H1 (cell line): ENCODE measurements at regions not wholly inside any gene's neighbourhood (a gene's known extent, or its start where the extent isn't known, plus 50 kb on each side); places are given as distances from the start of the nearest gene placed in this dataset.
A peak's percentile ranks its signal among the peaks of the same experiment; 100 is the strongest.

Experiments used
- CTCF ChIA-PET: fragments of 300-600 bp; sonication (Branson Sonifier 250); formaldehyde crosslinking; loops from one replicate; lab custom pipeline; 2021; ENCODE audit not compliant: partially characterized antibody; lab: Charles Lee
- POLR2A ChIA-PET: fragments of 300-600 bp; sonication (Branson Sonifier 250); formaldehyde crosslinking; loops from one replicate; lab custom pipeline; 2021; ENCODE audit warnings: inconsistent platforms; ENCODE audit not compliant: partially characterized antibody; lab: Charles Lee
- DNase-seq, 2 experiments: peaks; one replicate each; pipeline versions ENCODE4 v3.0.0 to v3.0.0-alpha.2; 2010 to 2022; ENCODE audit warnings: low spot score in 2 of 2, low read depth in 1 of 2, mixed read lengths in 1 of 2
- FAIRE-seq: peaks from 2 replicates; lab custom pipeline; 2011; peaks lifted over from hg19 to GRCh38; lab: Jason Lieb, UNC
- H2AFZ ChIP-seq: 2 replicates; pipeline ENCODE4 v1.8.1; 2012; ENCODE audit warnings: low read length, inconsistent platforms
- H2AK5ac ChIP-seq: 2 replicates; pipeline ENCODE4 v1.6.1; 2013; ENCODE audit warnings: low read depth, low read length
- H2BK120ac ChIP-seq: replicated peaks from 2 replicates; pipeline ENCODE3; 2013; ENCODE audit warnings: low read depth, low read length, inconsistent platforms
- H2BK12ac ChIP-seq: 2 replicates; pipeline ENCODE4 v1.6.1; 2013; ENCODE audit warnings: low read depth, low read length
- H2BK15ac ChIP-seq: 2 replicates; pipeline ENCODE4 v1.6.1; 2013; ENCODE audit warnings: low read length
- H2BK20ac ChIP-seq: 2 replicates; pipeline ENCODE4 v1.6.1; 2013; ENCODE audit warnings: low read length
- H2BK5ac ChIP-seq: 2 replicates; pipeline ENCODE4 v1.6.1; 2013; ENCODE audit warnings: low read depth, low read length
- H3K14ac ChIP-seq: 2 replicates; pipeline ENCODE4 v1.6.1; 2013; ENCODE audit warnings: inconsistent platforms; ENCODE audit not compliant: insufficient read length
- H3K18ac ChIP-seq: 2 replicates; pipeline ENCODE4 v1.6.1; 2013; ENCODE audit warnings: low read length; ENCODE audit errors: extremely low read depth
- H3K23ac ChIP-seq: 2 replicates; pipeline ENCODE4 v1.6.1; 2013; ENCODE audit warnings: inconsistent platforms; ENCODE audit not compliant: insufficient read length
- H3K23me2 ChIP-seq: 2 replicates; pipeline ENCODE4 v1.6.1; 2013; ENCODE audit warnings: low read depth, low read length
- H3K27ac ChIP-seq: 2 replicates; pipeline ENCODE4 v1.6.1; 2011; ENCODE audit warnings: low read depth, low read length, inconsistent platforms
- H3K27me3 ChIP-seq, 4 experiments: replicated peaks in 1 of 4; 1 replicate in 1 of 4; 2 replicates in 3 of 4; pipeline versions ENCODE4 v1.6.1 to v1.8.1; 2011 to 2013; ENCODE audit warnings: low read length in 3 of 4, mild to moderate bottlenecking in 3 of 4, inconsistent platforms in 2 of 4, mixed read lengths in 2 of 4, moderate library complexity in 1 of 4; ENCODE audit not compliant: control insufficient read depth in 3 of 4, insufficient read depth in 3 of 4; ENCODE audit errors: extremely low read depth in 1 of 4
- H3K36me3 ChIP-seq, 4 experiments: 2 replicates each; pipeline versions ENCODE4 v1.6.1 to v1.8.1; 2011 to 2013; ENCODE audit warnings: mild to moderate bottlenecking in 4 of 4, low read length in 3 of 4, moderate library complexity in 2 of 4, control low read depth in 1 of 4, inconsistent platforms in 1 of 4; ENCODE audit not compliant: insufficient read depth in 4 of 4, control insufficient read depth in 2 of 4
- H3K4ac ChIP-seq: replicated peaks from 2 replicates; pipeline ENCODE3; 2013; ENCODE audit warnings: low read length, low read depth, mixed read lengths, inconsistent platforms; ENCODE audit not compliant: insufficient read length
- H3K4me1 ChIP-seq, 4 experiments: replicated peaks in 1 of 4; 1 replicate in 1 of 4; 2 replicates in 3 of 4; pipeline versions ENCODE4 v1.6.1 to v1.8.1; 2011 to 2013; ENCODE audit warnings: low read length in 3 of 4, inconsistent platforms in 2 of 4, mixed read lengths in 1 of 4; ENCODE audit not compliant: insufficient read depth in 4 of 4, control insufficient read depth in 3 of 4
- H3K4me2 ChIP-seq, 2 experiments: 2 replicates each; pipeline versions ENCODE4 v1.6.1 to v1.8.1; 2011 to 2013; ENCODE audit warnings: low read depth in 2 of 2, low read length in 2 of 2, control low read depth in 1 of 2, inconsistent platforms in 1 of 2, mild to moderate bottlenecking in 1 of 2; ENCODE audit not compliant: insufficient read depth in 1 of 2
- H3K4me3 ChIP-seq, 4 experiments: fragments of 200-600, 300-600 bp in 1 of 4; sonication (generic), shearing (Covaris generic), sonication (Bioruptor Twin) in 1 of 4; 2 replicates each; pipeline versions ENCODE4 v1.5.1 to v1.8.1; 2011 to 2016; ENCODE audit warnings: low read length in 4 of 4, low read depth in 3 of 4, control low read depth in 2 of 4, inconsistent platforms in 2 of 4, mild to moderate bottlenecking in 2 of 4, mixed read lengths in 1 of 4, moderate library complexity in 1 of 4; ENCODE audit not compliant: insufficient read depth in 2 of 4; ENCODE audit errors: extremely low read depth in 1 of 4
- H3K56ac ChIP-seq: replicated peaks from 2 replicates; pipeline ENCODE3; 2013; ENCODE audit warnings: low read depth, mild to moderate bottlenecking, mixed read lengths, low read length, inconsistent platforms; ENCODE audit not compliant: insufficient read length
- H3K79me1 ChIP-seq: 2 replicates; pipeline ENCODE4 v1.6.1; 2013; ENCODE audit warnings: low read depth, low read length, control low read depth
- H3K79me2 ChIP-seq, 2 experiments: 2 replicates each; pipeline versions ENCODE4 v1.6.1 to v1.8.1; 2012 to 2013; ENCODE audit warnings: low read length in 2 of 2, mild to moderate bottlenecking in 2 of 2, inconsistent platforms in 1 of 2; ENCODE audit not compliant: insufficient read depth in 2 of 2, control insufficient read depth in 1 of 2
- H3K9ac ChIP-seq, 4 experiments: replicated peaks in 1 of 4; 1 replicate in 1 of 4; 2 replicates in 3 of 4; pipeline versions ENCODE4 v1.6.1 to v1.8.1; 2011 to 2013; ENCODE audit warnings: low read depth in 3 of 4, low read length in 3 of 4, control low read depth in 2 of 4, mild to moderate bottlenecking in 2 of 4, moderate library complexity in 2 of 4, inconsistent platforms in 1 of 4; ENCODE audit errors: extremely low read depth in 1 of 4
- H3K9me3 ChIP-seq, 2 experiments: 2 replicates each; pipeline versions ENCODE4 v1.6.1 to v1.8.1; 2012 to 2013; ENCODE audit warnings: mild to moderate bottlenecking in 2 of 2, moderate library complexity in 2 of 2, control low read depth in 1 of 2, inconsistent platforms in 1 of 2, low read depth in 1 of 2, low read length in 1 of 2, mixed read lengths in 1 of 2; ENCODE audit not compliant: insufficient read depth in 2 of 2
- H4K20me1 ChIP-seq, 2 experiments: replicated peaks in 1 of 2; 2 replicates each; pipeline versions ENCODE3 to v1.8.1; 2011 to 2013; ENCODE audit warnings: inconsistent platforms in 2 of 2, low read length in 2 of 2, mild to moderate bottlenecking in 1 of 2; ENCODE audit not compliant: insufficient read depth in 2 of 2, control insufficient read depth in 1 of 2
- H4K5ac ChIP-seq: 2 replicates; pipeline ENCODE4 v1.6.1; 2013; ENCODE audit warnings: low read length, low read depth, mixed read lengths, inconsistent platforms; ENCODE audit not compliant: insufficient read length
- H4K8ac ChIP-seq: 2 replicates; pipeline ENCODE4 v1.8.0; 2013; ENCODE audit warnings: mild to moderate bottlenecking, moderate library complexity, low read length, inconsistent platforms; ENCODE audit not compliant: insufficient read depth; ENCODE audit errors: extremely low read depth
- H4K91ac ChIP-seq: replicated peaks from 2 replicates; pipeline ENCODE3; 2013; ENCODE audit warnings: low read length, mixed read lengths, inconsistent platforms; ENCODE audit not compliant: insufficient read length
- CBX8 ChIP-seq: fragments of 300-800, 300-1000 bp; sonication (generic); IDR thresholded peaks from 2 replicates; pipeline ENCODE4 v1.7.1; 2016; ENCODE audit warnings: low read depth, low read length, borderline replicate concordance
- FOSL1 ChIP-seq: IDR thresholded peaks from 2 replicates; pipeline ENCODE4 v1.6.1; 2011; ENCODE audit warnings: mild to moderate bottlenecking, low read depth, low read length, moderate library complexity; ENCODE audit not compliant: insufficient read depth
- MAFK ChIP-seq: IDR thresholded peaks from 2 replicates; pipeline ENCODE4 v1.6.1; 2012; ENCODE audit warnings: low read depth, mild to moderate bottlenecking, improper control_type of control experiment, low read length
- RAD21 ChIP-seq, 2 experiments: IDR thresholded peaks in 1 of 2; conservative IDR thresholded peaks in 1 of 2; 2 replicates each; pipeline ENCODE4 v1.6.1; 2011; ENCODE audit warnings: low read depth in 2 of 2, low read length in 2 of 2, improper control_type of control experiment in 1 of 2, inconsistent platforms in 1 of 2, mild to moderate bottlenecking in 1 of 2, moderate library complexity in 1 of 2
- RFX5 ChIP-seq: IDR thresholded peaks from 2 replicates; pipeline ENCODE4 v1.6.1; 2011; ENCODE audit warnings: low read depth, low read length, improper control_type of control experiment, borderline replicate concordance
- WGBS, 2 experiments: shearing (Covaris generic) in 1 of 2; methylation state at CpG; one replicate each; pipeline versions ENCODE4 v1.1.6 to v1.1.7; 2013 to 2015; ENCODE audit warnings: low lambda C conversion rate in 2 of 2, mixed read lengths in 2 of 2, inconsistent platforms in 1 of 2, low coverage in 1 of 2, missing lambda C conversion rate in 1 of 2; ENCODE audit not compliant: insufficient replicate concordance in 2 of 2, insufficient coverage in 1 of 2, insufficient read length in 1 of 2; ENCODE audit errors: extremely low coverage in 1 of 2, missing lambda C conversion rate in 1 of 2; 5-methylcytosine and 5-hydroxymethylcytosine counted together

- H4K20me1 ChIP-seq, result no peaks in the 10 kb centered on the region
- no peaks in the 10 kb centered on the region for H3K27me3 ChIP-seq
- no peaks in the 10 kb centered on the region for H3K23me2 ChIP-seq
- no peak overlapping the region for H2BK120ac ChIP-seq
- no peaks in the 10 kb centered on the region for H3K79me2 ChIP-seq
- H2BK5ac ChIP-seq, result no peak overlapping the region
- H3K18ac ChIP-seq, result no peak overlapping the region
- FAIRE-seq (no peak), DNase-seq (no peak)
- WGBS, 2 experiments, result 86% methylated on average over 5 of the region's 5 CpGs; no CpG with 5 or more reads in 1 of the 2 experiments
- H3K9me3 ChIP-seq, result no peaks in the 10 kb centered on the region
- H2AK5ac ChIP-seq, result no peak overlapping the region
- no peak overlapping the region for H2BK20ac ChIP-seq
- no peak overlapping the region for H4K5ac ChIP-seq
- no peak overlapping the region for H3K4me3 ChIP-seq
- H3K4me2 ChIP-seq, result no peak overlapping the region
- H4K8ac ChIP-seq, result no peak overlapping the region
- H3K9ac ChIP-seq, result no peak overlapping the region
- no peaks in the 10 kb centered on the region for H3K79me1 ChIP-seq
- H3K27ac ChIP-seq, result no peak overlapping the region
- ChIA-PET POLR2A (no interaction called here), CTCF (interaction anchor here (0.6 to 2.5 kb wide), 5 partner anchors 9 to 139 kb away, joined by 3 to 11 read pairs (median 3); no protein-coding TSS in a partner anchor)
- H3K56ac ChIP-seq, result no peak overlapping the region
- no peak overlapping the region for H3K23ac ChIP-seq
- H2AFZ ChIP-seq, result no peak overlapping the region
- no peak overlapping the region for H3K14ac ChIP-seq
- no peak overlapping the region for H2BK15ac ChIP-seq
- no peak overlapping the region for H4K91ac ChIP-seq
- TF ChIP-seq RFX5 (no peak), MAFK (no peak), RAD21 (IDR thresholded peaks at IDR 0.05 in 1 of 2, conservative IDR thresholded peaks at IDR 0.05 in 1 of 2; ENCODE audit: low read depth in 2 of 2, low read length in 2 of 2) (0 out of 4 replicates have a peak, but pooled peaks of 1 of the 2 experiments have one; percentile 7), FOSL1 (no peak), CBX8 (no peak)
- no peaks in the 10 kb centered on the region for H3K36me3 ChIP-seq
- no peaks in the 10 kb centered on the region for H3K4me1 ChIP-seq
- no peak overlapping the region for H3K4ac ChIP-seq
- H2BK12ac ChIP-seq, result no peak overlapping the region
Observed at GRCh38 chr13:77425705-77426104, 98.8 kb upstream of the MYCBP2 start.
